HCT116 (cell line): ENCODE measurements at regions not wholly inside any gene's neighbourhood (a gene's known extent, or its start where the extent isn't known, plus 50 kb on each side); places are given as distances from the start of the nearest gene placed in this dataset.

ENCODE experiments used
- ATF3 ChIP-seq: IDR thresholded peaks from 2 replicates; pipeline ENCODE4 v1.6.1; 2012
- CEBPB ChIP-seq: IDR thresholded peaks from 2 replicates; pipeline ENCODE4 v1.6.1; 2012; ENCODE audit warnings: low read depth
- CTCF ChIP-seq, 3 experiments: fragments of 200-600 bp in 1 of 3; sonication (generic) in 1 of 3; IDR thresholded peaks in 2 of 3; conservative IDR thresholded peaks in 1 of 3; 2 replicates each; pipeline ENCODE4 v1.5.1; 2012 to 2017; ENCODE audit warnings: low read depth in 2 of 3, low read length in 2 of 3, antibody characterized with exemption in 1 of 3, borderline replicate concordance in 1 of 3, control low read depth in 1 of 3, mild to moderate bottlenecking in 1 of 3, mixed read lengths in 1 of 3, mixed run types in 1 of 3, moderate library complexity in 1 of 3; ENCODE audit not compliant: insufficient read depth in 1 of 3
- EZH2 ChIP-seq: fragments of 200-600 bp; sonication (generic); IDR thresholded peaks from 2 replicates; pipeline ENCODE4 v1.6.1; 2017; ENCODE audit warnings: antibody characterized with exemption, mixed run types
- EZH2phosphoT487 ChIP-seq: fragments of 200-600 bp; IDR thresholded peaks from 2 replicates; pipeline ENCODE4 v1.6.1; 2018; ENCODE audit warnings: antibody characterized with exemption, borderline replicate concordance
- POLR2A ChIP-seq: IDR thresholded peaks from 2 replicates; pipeline ENCODE4 v1.7.0; 2011; ENCODE audit warnings: borderline replicate concordance; ENCODE audit not compliant: insufficient read depth, insufficient read length; ENCODE audit errors: extremely low read depth
- SP1 ChIP-seq: IDR thresholded peaks from 2 replicates; pipeline ENCODE4 v1.6.1; 2012; ENCODE audit warnings: low read depth

GRCh38 chr5:98109561-98110006, 663.9 kb upstream of the RGMB start:
- TF ChIP-seq CTCF (IDR thresholded peaks at IDR 0.05 in 2 of 3, conservative IDR thresholded peaks at IDR 0.05 in 1 of 3; ENCODE audit: borderline replicate concordance in 1 of 3, insufficient read depth in 1 of 3, low read depth in 2 of 3, low read length in 2 of 3) (no peak), SP1 (no peak), POLR2A (no peak), EZH2phosphoT487 (no peak), EZH2 (no peak), ATF3 (no peak), CEBPB (no peak)
